NCI-H345 treated with DMSO at 0.1 percent for 48 hours (cell line): ENCODE measurements at regions not wholly inside any gene's neighbourhood (a gene's known extent, or its start where the extent isn't known, plus 50 kb on each side); places are given as distances from the start of the nearest gene placed in this dataset.

Experiments used
- DNase-seq: peaks from one replicate; lab custom pipeline; 2025; ENCODE audit not compliant: unreplicated experiment; lab: John Stamatoyannopoulos, UW

- DNase-seq, result no peak
Observed at GRCh38 chr13:29674532-29674931, 79.0 kb upstream of the SLC7A1 start.

- DNase-seq, result no peak
Observed at GRCh38 chr13:29664591-29664990, 69.1 kb upstream of the SLC7A1 start.

GRCh38 chr13:29654843-29655547 is 59.5 kb upstream of the SLC7A1 start:
- DNase-seq, result no peak

GRCh38 chr13:29654384-29654783 is 58.9 kb upstream of the SLC7A1 start:
- no peak for DNase-seq

GRCh38 chr13:29648760-29649159 is 53.3 kb upstream of the SLC7A1 start:
- DNase-seq, result no peak
